ENCODE measurements at regions not wholly inside any gene's neighbourhood (a gene's known extent, or its start where the extent isn't known, plus 50 kb on each side); places are given as distances from the start of the nearest gene placed in this dataset.

GRCh38 chr7:22676385-22676784 is 50.6 kb upstream of the IL6 start:
- DNase-seq (ENCODE audit: low read depth): no peak

GRCh38 chr7:22675917-22676343 is 51.1 kb upstream of the IL6 start:
- DNase-seq (ENCODE audit: low read depth): no peak

GRCh38 chr7:22675421-22675820 is 51.6 kb upstream of the IL6 start:
- no peak for DNase-seq (ENCODE audit: low read depth)

- DNase-seq (ENCODE audit: low read depth): no peak
Measured at GRCh38 chr7:22672846-22673680, 53.9 kb upstream of the IL6 start.

- no peak for DNase-seq (ENCODE audit: low read depth)
Measured at GRCh38 chr7:22671177-22671879, 55.7 kb upstream of the IL6 start.

GRCh38 chr7:22670422-22670815 is 56.6 kb upstream of the IL6 start:
- no peak for DNase-seq (ENCODE audit: low read depth)

GRCh38 chr7:22669692-22670421 is 57.1 kb upstream of the IL6 start:
- no peak for DNase-seq (ENCODE audit: low read depth)

GRCh38 chr7:22668971-22669401 is 58.0 kb upstream of the IL6 start:
- DNase-seq (ENCODE audit: low read depth): no peak

- DNase-seq (ENCODE audit: low read depth): no peak
Measured at GRCh38 chr7:22667562-22668239, 59.3 kb upstream of the IL6 start.

GRCh38 chr7:22667187-22667561 is 59.8 kb upstream of the IL6 start:
- DNase-seq (ENCODE audit: low read depth): no peak

GRCh38 chr7:22666732-22667131 is 60.3 kb upstream of the IL6 start:
- DNase-seq (ENCODE audit: low read depth): no peak

- no peak for DNase-seq (ENCODE audit: low read depth)
Measured at GRCh38 chr7:22665923-22666322, 61.1 kb upstream of the IL6 start.

- no peak for DNase-seq (ENCODE audit: low read depth)
Measured at GRCh38 chr7:22664988-22665798, 61.8 kb upstream of the IL6 start.

- no peak for DNase-seq (ENCODE audit: low read depth)
Measured at GRCh38 chr7:22663721-22664120, 63.3 kb upstream of the IL6 start.

GRCh38 chr7:22663357-22663718 is 63.7 kb upstream of the IL6 start:
- DNase-seq (ENCODE audit: low read depth): no peak

GRCh38 chr7:22662556-22663356 is 64.2 kb upstream of the IL6 start:
- DNase-seq (ENCODE audit: low read depth): no peak

GRCh38 chr7:22662036-22662435 is 65.0 kb upstream of the IL6 start:
- no peak for DNase-seq (ENCODE audit: low read depth)

- DNase-seq (ENCODE audit: low read depth): no peak
Measured at GRCh38 chr7:22660732-22661131, 66.3 kb upstream of the IL6 start.

- no peak for DNase-seq (ENCODE audit: low read depth)
Measured at GRCh38 chr7:22660293-22660692, 66.7 kb upstream of the IL6 start.

GRCh38 chr7:22659741-22660140 is 67.3 kb upstream of the IL6 start:
- no peak for DNase-seq (ENCODE audit: low read depth)

GRCh38 chr7:22658031-22658430 is 69.0 kb upstream of the IL6 start:
- no peak for DNase-seq (ENCODE audit: low read depth)
